Natural killer cell treated with Interleukin-12 subunit alpha and Interleukin-12 subunit beta and Interleukin-15 and Interleukin-18, amount 100 ng/mL, for 72 hours (primary cell): ENCODE measurements at regions not wholly inside any gene's neighbourhood (a gene's known extent, or its start where the extent isn't known, plus 50 kb on each side); places are given as distances from the start of the nearest gene placed in this dataset.

Experiments
- ATAC-seq, 2 donors: fragments of 150-1000 bp; cut with Tn5 transposase in 1 of 2; sonication (Bioruptor Pico), chemical (Tn5 transposase) in 1 of 2; 2 replicates each; pipeline ENCODE4 v1.10.0; 2021
- DNase-seq: peaks from one replicate; pipeline ENCODE4 v3.0.0; 2022; ENCODE audit warnings: low spot score
- H3K27ac Mint-ChIP-seq, 2 donors: 1 replicate in 1 of 2; 2 replicates in 1 of 2; pipeline ENCODE4 v1.8.0; 2022; ENCODE audit warnings: mixed read lengths in 2 of 2, mild to moderate bottlenecking in 1 of 2, moderate library complexity in 1 of 2
- H3K27me3 Mint-ChIP-seq, 2 donors: 1 replicate in 1 of 2; 2 replicates in 1 of 2; pipeline ENCODE4 v1.8.0; 2022; ENCODE audit warnings: mixed read lengths in 2 of 2
- H3K36me3 Mint-ChIP-seq: one replicate; pipeline ENCODE4 v1.8.0; 2022; ENCODE audit warnings: mixed read lengths
- H3K4me1 Mint-ChIP-seq, 2 donors: 1 replicate in 1 of 2; 2 replicates in 1 of 2; pipeline ENCODE4 v1.8.0; 2022; ENCODE audit warnings: low read depth in 2 of 2, mixed read lengths in 2 of 2, mild to moderate bottlenecking in 1 of 2
- H3K4me3 Mint-ChIP-seq: one replicate; pipeline ENCODE4 v1.8.0; 2022; ENCODE audit warnings: mixed read lengths
- H3K9me3 Mint-ChIP-seq: 2 replicates; pipeline ENCODE4 v1.8.0; 2022; ENCODE audit warnings: mixed read lengths

DNA sequence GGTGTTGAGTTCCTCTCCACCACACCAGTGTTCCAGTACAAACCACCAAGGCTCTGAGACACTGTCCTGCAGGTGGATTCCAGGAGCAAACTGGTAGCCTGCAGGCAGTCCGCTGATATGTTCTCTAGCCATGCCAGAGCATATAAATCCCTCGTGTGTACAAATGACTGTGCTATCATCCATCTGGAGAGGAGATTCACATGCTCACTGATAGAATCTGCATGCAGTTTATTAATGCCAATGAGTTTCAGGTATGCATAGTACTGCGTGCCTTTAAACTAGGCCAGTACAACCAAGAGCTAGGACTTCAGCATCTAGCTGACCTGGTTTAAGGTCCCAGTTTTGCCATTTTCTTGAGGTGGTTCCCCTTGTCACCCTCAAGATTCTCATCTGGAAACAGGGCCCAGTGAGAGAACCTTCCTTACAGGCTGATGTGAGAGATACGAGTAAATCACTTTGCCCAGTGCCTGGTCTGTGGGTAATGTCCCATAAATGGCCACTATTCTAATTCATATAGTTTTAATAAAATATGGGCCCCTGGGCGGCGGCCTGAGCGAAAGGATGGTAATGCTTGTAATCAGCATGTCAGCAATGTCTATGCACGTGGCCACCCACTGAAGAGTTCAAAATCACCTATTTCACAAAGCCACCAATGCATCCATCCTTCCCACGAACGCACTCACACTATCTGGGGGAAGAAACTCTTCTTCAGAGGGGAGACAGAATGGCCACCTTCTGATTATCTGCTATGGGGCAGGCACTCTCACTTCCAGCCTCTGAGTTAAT lies 268.0 kb upstream of the ZMIZ1 start:
- ATAC-seq (no peak), DNase-seq (no peak)
- Mint-ChIP-seq H3K4me3 (no peak overlapping the region), H3K9me3 (no peaks in the 10 kb centered on the region), H3K27me3 (peaks cover 10 to 14% of the 10 kb centered on the region in 2 donors), H3K27ac (no peak overlapping the region), H3K36me3 (no peaks in the 10 kb centered on the region), H3K4me1 (no peaks in the 10 kb centered on the region)

DNA sequence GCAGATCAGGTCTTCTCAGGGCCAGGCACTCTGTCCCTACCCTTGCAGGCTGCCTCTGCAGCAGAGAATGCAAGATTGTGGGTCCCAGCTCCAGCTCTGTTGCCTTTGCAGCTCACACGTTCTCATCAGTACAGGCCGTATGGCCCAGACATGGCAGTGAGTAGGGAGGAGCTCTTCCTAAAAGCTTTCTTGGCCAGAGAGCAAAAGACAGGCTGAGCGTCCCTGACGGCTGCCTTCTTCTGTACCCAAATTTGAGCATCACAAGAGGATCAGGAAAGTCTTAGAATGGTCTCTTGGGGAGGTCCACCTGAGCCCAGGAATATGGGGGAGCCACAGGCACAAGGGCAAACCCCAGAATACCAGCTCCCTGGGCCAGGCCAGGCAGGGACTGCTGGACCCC lies 266.3 kb upstream of the ZMIZ1 start:
- Mint-ChIP-seq H3K4me1 (no peaks in the 10 kb centered on the region), H3K27me3 (peaks cover 5 to 14% of the 10 kb centered on the region in 2 donors), H3K27ac (no peak overlapping the region), H3K4me3 (no peak overlapping the region), H3K36me3 (no peaks in the 10 kb centered on the region), H3K9me3 (no peaks in the 10 kb centered on the region)
- ATAC-seq (no peak), DNase-seq (no peak)

DNA sequence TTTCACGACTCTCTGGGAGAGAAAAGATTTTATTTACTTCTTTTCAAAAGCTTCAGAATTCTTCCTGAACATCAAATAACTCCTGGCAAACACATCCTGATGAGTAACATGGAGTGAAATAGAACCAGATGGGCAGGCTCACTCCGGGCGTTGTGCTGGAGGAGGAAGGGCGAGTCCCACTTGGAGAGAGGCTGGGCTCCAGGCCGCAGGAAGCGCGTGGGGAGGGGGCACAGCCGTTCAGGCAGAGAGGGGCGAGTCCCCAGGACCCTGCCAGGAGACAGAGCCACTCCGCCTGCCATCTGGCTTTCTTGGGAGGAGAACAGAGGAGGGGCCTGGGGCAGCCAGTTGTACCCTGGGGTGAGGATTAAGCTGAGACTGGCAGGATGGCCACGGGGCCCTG lies 265.9 kb upstream of the ZMIZ1 start:
- no peak for ATAC-seq
- no peak for DNase-seq
- H3K4me1 Mint-ChIP-seq: no peaks in the 10 kb centered on the region
- no peaks in the 10 kb centered on the region for H3K9me3 Mint-ChIP-seq
- H3K4me3 Mint-ChIP-seq: no peak overlapping the region
- peaks cover 5 to 14% of the 10 kb centered on the region in 2 donors for H3K27me3 Mint-ChIP-seq
- no peaks in the 10 kb centered on the region for H3K36me3 Mint-ChIP-seq
- H3K27ac Mint-ChIP-seq: no peak overlapping the region

DNA sequence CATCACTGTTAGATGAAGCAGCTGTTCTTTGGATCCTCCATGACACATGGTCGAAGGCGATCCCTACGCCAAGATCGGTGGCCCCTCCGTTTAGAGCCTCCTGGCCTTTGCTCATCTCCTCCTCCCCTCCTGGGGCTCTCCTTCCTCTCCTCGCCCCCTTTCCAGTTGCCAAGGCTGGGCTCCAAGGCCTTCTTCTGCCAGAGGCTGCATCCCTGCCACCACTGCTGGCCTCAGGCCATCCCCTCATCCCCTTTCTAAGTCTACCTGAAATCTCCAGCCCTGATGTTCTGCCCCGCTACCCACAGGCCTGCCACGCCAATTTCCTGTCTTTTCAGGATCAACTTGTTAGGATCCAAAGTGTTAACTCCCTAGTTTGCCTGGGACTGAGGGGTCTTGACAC lies 265.1 kb upstream of the ZMIZ1 start:
- no peak for ATAC-seq
- H3K36me3 Mint-ChIP-seq: no peaks in the 10 kb centered on the region
- peaks cover 5 to 14% of the 10 kb centered on the region in 2 donors for H3K27me3 Mint-ChIP-seq
- no peak for DNase-seq
- no peaks in the 10 kb centered on the region for H3K9me3 Mint-ChIP-seq
- no peak overlapping the region for H3K27ac Mint-ChIP-seq
- H3K4me1 Mint-ChIP-seq: no peaks in the 10 kb centered on the region
- H3K4me3 Mint-ChIP-seq: no peak overlapping the region

DNA sequence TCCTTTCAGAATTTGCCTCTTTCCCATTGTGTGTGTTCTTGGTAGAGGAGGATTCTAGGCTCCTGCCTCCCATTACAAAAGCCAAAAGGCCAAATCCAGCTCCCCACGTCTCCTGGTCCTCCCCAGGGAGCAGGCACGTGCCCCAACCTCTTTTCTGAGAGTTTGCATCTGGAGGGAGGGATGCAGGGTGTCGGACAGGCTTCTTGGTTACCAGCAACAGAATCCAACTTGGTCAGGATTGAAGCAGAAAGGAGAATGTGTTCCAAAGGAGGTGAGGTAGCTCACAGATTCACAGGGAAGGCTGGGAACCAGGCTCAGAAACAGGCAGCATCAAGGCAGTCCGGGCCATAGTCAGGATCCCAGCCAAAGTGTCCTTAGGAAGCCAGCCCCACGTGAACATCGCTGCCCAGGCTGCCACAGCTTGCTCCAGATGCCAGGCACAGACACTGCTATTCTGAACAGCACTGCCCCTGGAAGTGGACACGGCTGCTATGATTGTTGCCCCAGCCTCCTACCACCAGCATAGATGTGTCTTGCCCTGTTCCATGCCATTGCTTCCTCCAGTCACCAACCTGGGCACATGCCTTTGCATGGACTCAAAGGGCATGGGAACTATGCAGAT lies 264.2 kb upstream of the ZMIZ1 start:
- DNase-seq (no peak), ATAC-seq (no peak)
- H3K27ac Mint-ChIP-seq: no peak overlapping the region
- H3K4me1 Mint-ChIP-seq: no peaks in the 10 kb centered on the region
- H3K36me3 Mint-ChIP-seq: no peaks in the 10 kb centered on the region
- peaks cover 5 to 8% of the 10 kb centered on the region in 2 donors for H3K27me3 Mint-ChIP-seq
- no peaks in the 10 kb centered on the region for H3K9me3 Mint-ChIP-seq
- no peak overlapping the region for H3K4me3 Mint-ChIP-seq

DNA sequence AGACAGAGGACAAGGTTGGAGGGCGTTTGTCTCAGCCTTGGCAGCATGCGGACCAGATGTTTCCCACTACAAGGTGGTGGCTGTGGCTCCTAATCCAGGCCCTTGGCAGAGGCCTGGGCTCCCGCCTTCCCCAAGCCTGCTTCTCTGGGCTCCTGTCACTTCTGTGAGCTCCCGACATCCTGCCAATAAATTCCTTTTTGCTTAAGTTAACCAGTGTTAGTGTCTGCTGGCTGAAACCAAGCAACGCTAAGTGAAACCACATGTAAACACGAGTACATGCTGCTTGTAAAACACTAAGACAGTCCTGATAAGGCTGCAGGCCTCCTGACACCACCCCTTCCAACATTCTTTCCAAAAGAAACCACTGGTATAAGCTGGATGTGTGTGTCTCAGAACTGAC lies 263.6 kb upstream of the ZMIZ1 start:
- H3K4me3 Mint-ChIP-seq: no peak overlapping the region
- H3K27ac Mint-ChIP-seq: no peak overlapping the region
- no peak for ATAC-seq
- H3K4me1 Mint-ChIP-seq: no peaks in the 10 kb centered on the region
- no peak for DNase-seq
- H3K36me3 Mint-ChIP-seq: no peaks in the 10 kb centered on the region
- H3K9me3 Mint-ChIP-seq: no peaks in the 10 kb centered on the region
- H3K27me3 Mint-ChIP-seq: peaks cover 5 to 8% of the 10 kb centered on the region in 2 donors

DNA sequence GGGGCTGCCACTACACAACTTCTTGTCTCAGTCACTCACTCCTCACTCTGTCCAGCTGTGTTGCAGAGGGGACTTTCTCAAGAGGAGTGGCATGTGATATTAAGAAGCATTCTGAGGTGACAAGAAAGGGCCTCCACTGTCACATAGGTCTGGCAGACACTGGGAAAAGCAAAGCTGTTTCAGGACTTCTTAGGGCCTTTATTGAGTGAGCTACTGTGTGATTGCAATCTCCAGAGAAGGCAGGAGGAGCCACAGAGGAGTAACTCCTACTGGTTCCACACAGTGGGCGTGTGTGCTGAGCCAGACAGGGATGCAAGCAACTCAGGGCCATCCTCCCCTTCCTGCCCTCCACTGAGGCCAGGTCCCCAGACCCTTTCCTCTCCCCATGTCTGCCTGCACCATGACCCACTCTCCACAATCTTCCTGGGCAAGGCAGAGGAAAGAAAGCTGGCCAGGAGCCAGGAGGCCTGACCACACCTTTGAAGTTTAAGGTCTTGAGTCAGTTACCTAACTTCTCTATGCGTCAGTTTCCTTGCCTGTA lies 262.0 kb upstream of the ZMIZ1 start:
- ATAC-seq: no peak
- no peaks in the 10 kb centered on the region for H3K36me3 Mint-ChIP-seq
- no peak overlapping the region for H3K4me3 Mint-ChIP-seq
- peaks cover 2 to 9% of the 10 kb centered on the region in 2 donors for H3K27me3 Mint-ChIP-seq
- no peak overlapping the region for H3K27ac Mint-ChIP-seq
- no peaks in the 10 kb centered on the region for H3K4me1 Mint-ChIP-seq
- no peaks in the 10 kb centered on the region for H3K9me3 Mint-ChIP-seq
- DNase-seq: no peak

DNA sequence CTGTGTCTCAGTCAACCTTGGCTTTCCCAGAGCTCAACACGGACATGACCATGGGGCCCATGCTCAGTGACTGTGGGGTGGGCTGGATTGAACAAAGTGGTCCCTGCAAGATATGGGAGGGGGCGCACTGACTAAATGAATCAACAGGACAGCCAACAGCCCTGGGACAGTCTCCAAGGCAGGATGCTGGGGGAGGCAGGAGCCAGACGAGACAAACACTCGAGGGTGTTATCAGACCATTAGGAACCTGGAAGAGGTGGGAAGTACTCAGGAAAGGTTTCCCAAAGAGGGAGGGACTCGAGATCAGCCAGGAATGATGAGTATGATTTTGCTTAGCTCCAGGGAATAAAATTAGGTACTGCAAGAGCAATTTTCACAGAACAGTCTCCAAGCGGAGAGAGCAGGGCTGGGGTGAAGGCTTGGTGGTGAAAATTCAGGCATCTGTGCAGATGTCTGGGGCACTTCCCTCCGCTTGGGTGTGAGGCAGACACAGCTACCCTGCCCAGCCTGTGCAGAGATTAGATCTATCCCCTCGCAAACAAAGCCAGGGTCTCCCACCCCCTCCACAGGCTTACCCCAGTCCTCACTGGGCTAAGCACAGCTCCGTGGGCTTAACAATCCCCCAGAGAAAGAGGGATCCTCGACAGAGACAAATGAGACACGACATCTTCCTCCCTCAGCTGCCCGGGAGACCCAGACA lies 261.1 kb upstream of the ZMIZ1 start:
- Mint-ChIP-seq H3K4me1 (no peaks in the 10 kb centered on the region), H3K9me3 (no peaks in the 10 kb centered on the region), H3K4me3 (no peak overlapping the region), H3K36me3 (no peaks in the 10 kb centered on the region), H3K27ac (no peak overlapping the region), H3K27me3 (peaks cover 0 to 14% of the 10 kb centered on the region in 2 donors)
- ATAC-seq: no peak
- DNase-seq: no peak

DNA sequence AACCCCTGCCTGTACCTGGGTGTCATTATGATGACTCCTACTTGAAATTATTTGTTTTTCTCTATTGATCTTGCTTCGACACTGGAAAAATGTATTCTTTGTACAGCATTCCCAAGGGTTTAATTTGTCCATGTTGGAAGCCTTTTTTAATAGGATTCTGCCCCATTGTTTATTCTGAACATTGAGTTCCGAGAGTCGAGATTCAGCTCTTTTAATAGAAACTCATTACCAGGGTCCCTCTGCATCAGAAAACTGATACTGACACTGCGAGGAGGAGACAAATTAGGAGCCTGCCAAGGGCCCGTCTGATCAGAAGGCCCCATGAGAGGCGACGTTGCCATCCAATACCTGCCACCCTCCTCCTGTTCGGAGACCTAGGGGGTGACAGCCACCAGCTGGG lies 260.5 kb upstream of the ZMIZ1 start:
- H3K4me3 Mint-ChIP-seq: no peak overlapping the region
- H3K36me3 Mint-ChIP-seq: no peaks in the 10 kb centered on the region
- no peaks in the 10 kb centered on the region for H3K9me3 Mint-ChIP-seq
- H3K4me1 Mint-ChIP-seq: no peaks in the 10 kb centered on the region
- no peak for ATAC-seq
- no peak for DNase-seq
- H3K27me3 Mint-ChIP-seq: peaks cover under 1 to 14% of the 10 kb centered on the region in 2 donors
- no peak overlapping the region for H3K27ac Mint-ChIP-seq

DNA sequence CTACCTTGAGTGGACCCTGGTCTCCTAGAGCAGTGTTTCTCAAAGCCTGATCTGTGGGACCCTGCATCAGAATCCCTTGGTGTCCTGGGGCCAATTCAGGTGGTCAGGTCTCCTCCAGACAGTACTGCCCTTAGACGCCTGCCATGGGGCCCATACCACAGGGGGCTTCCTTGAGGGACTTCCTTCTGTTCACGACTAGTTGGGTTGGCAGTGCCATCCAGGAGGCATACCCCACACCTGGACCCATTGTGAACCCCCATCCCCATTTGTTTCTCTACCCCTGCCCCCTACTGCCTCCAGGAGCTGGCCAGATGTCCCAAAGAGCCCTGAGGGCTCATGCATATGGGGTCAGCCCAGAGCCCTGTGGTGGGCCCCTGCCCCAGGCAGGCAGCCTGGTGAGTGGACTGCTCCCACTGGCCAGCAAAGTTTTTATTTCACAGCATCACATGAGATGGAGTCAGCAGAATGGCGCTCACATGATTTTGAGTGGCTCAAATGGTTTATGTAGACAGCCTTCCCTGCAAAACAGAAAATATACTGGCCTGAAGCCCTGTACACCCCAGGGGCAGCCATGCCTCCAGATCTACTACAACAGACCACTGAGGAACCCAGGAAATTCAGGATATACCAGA lies 259.9 kb upstream of the ZMIZ1 start:
- Mint-ChIP-seq H3K27me3 (peaks cover 6 to 20% of the 10 kb centered on the region in 2 donors), H3K27ac (no peak overlapping the region), H3K4me1 (no peaks in the 10 kb centered on the region), H3K9me3 (no peaks in the 10 kb centered on the region), H3K4me3 (no peak overlapping the region), H3K36me3 (no peaks in the 10 kb centered on the region)
- DNase-seq: no peak
- no peak for ATAC-seq

DNA sequence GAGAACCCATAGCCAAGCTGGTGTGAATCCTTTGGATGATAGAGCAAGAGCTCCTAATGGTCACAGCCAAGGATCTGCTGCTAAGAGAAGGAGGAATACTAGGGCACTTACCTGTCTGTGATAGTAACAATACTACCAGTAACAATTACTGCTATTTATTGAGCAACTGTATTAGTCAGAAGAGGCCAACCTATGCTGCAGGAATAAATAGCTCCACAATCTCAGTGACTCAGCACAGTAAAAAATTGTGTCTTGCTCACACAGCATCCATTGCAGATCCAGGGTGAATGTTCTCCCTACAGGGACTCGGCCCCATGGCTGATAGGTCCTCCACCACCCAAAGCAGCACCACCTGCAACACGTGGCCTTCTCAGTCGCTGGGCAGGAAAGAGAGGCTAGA lies 257.6 kb upstream of the ZMIZ1 start:
- H3K27ac Mint-ChIP-seq: no peak overlapping the region
- no peak overlapping the region for H3K4me3 Mint-ChIP-seq
- H3K27me3 Mint-ChIP-seq: peaks cover 9 to 21% of the 10 kb centered on the region in 2 donors
- ATAC-seq (no peak), DNase-seq (peak; percentile 5)
- H3K9me3 Mint-ChIP-seq: no peaks in the 10 kb centered on the region
- no peaks in the 10 kb centered on the region for H3K4me1 Mint-ChIP-seq
- H3K36me3 Mint-ChIP-seq: no peaks in the 10 kb centered on the region

DNA sequence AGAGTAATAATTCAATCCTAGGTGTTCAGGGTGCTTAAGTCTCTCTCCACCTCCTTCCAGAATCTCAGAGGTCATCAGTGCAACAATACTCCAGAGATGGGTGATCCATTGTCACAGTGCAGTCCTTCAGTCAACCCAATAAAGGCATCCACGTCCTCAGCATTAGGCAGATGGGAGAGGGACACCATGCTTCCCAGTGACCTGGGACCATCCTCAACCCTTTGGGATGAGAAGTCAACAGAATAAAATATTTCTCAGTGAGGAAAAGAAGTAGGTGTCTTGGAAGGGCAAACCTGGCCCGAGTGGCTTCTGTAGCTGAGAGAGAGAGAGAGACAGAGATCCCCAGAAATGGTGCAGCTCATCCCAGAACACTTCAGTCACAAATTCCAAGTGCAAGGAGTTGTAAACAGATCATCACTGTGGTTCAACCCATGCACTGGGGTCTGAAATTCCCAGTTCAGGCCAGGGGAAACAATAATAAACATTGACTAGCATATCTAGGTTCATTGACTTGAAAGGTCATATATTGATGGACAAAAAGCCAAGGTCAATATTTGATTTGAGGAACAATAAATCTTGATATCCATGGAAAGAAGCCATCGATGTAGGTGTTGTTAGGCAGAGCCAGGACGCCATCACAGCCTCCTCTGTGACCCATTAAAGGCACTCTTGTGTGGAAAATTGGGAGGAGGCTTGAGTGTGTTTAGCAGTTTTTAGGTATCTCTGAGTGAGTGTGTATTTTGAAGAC lies 256.0 kb upstream of the ZMIZ1 start:
- no peaks in the 10 kb centered on the region for H3K36me3 Mint-ChIP-seq
- no peak for ATAC-seq

DNA sequence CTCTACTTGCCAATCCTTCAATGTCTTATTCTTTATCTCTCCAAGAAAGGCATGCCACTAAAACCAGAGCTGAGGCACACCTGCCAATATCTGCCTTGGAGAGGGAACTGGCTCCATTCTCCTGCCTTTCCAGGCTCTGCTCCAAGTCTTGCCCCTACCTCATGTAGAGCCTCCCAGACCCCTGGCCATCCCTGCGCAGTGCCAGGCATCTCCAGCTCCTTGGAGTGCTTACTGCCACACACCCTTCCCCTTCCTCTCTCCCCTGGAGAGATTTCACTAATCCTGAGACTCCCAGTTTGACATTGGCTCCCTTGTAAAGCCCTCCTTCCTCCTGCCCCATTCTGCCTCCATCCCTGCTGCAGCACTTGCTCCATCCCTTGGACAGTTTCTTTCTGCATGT lies 255.2 kb upstream of the ZMIZ1 start:
- Mint-ChIP-seq H3K4me3 (no peak overlapping the region), H3K36me3 (no peaks in the 10 kb centered on the region), H3K4me1 (no peaks in the 10 kb centered on the region), H3K27ac (no peak overlapping the region), H3K27me3 (peaks cover 9 to 26% of the 10 kb centered on the region in 2 donors), H3K9me3 (no peaks in the 10 kb centered on the region)
- ATAC-seq (no peak), DNase-seq (peak; percentile 10)

More for the DNA sequence above, 256.0 kb upstream of the ZMIZ1 start:
- DNase-seq: peak; percentile 59
- no peak overlapping the region for H3K27ac Mint-ChIP-seq
- H3K27me3 Mint-ChIP-seq: peaks cover 9 to 26% of the 10 kb centered on the region in 2 donors
- no peaks in the 10 kb centered on the region for H3K9me3 Mint-ChIP-seq
- H3K4me3 Mint-ChIP-seq: no peak overlapping the region
- H3K4me1 Mint-ChIP-seq: no peaks in the 10 kb centered on the region
